Transverse colon (tissue), 4 donors: ENCODE measurements at regions not wholly inside any gene's neighbourhood (a gene's known extent, or its start where the extent isn't known, plus 50 kb on each side); places are given as distances from the start of the nearest gene placed in this dataset.

Source experiments
- DNase-seq: peaks from one replicate; pipeline ENCODE4 v3.0.0-alpha.2; 2019
- H3K27ac ChIP-seq, 4 donors: fragments of 200-600 bp; sonication (generic); 2 replicates each; pipeline ENCODE4 v1.5.1; 2016 to 2018; ENCODE audit warnings: inconsistent platforms in 4 of 4
- H3K27me3 ChIP-seq: fragments of 200-600 bp; sonication (generic); 2 replicates; pipeline ENCODE4 v1.5.1; 2017; ENCODE audit warnings: inconsistent platforms
- H3K36me3 ChIP-seq, 4 donors: fragments of 200-600 bp; sonication (generic); 2 replicates each; pipeline ENCODE4 v1.5.1; 2017 to 2019; ENCODE audit warnings: inconsistent platforms in 4 of 4
- H3K4me1 ChIP-seq, 4 donors: fragments of 200-600 bp; sonication (generic); 2 replicates each; pipeline ENCODE4 v1.5.1; 2017 to 2020; ENCODE audit warnings: inconsistent platforms in 4 of 4
- H3K4me3 ChIP-seq, 4 donors: fragments of 200-600 bp; sonication (generic); 1 replicate in 1 of 4; 2 replicates in 3 of 4; pipeline versions ENCODE4 v1.5.1 to v1.6.1; 2017 to 2019; ENCODE audit warnings: inconsistent platforms in 4 of 4
- H3K9me3 ChIP-seq, 2 donors: fragments of 200-600 bp; sonication (generic); 2 replicates each; pipeline ENCODE4 v1.5.1; 2017 to 2019; ENCODE audit warnings: inconsistent platforms in 2 of 2
- EP300 ChIP-seq: sonication (generic); formaldehyde crosslinking; IDR thresholded peaks from one replicate; pipeline ENCODE4 v1.6.1; 2017; ENCODE audit warnings: antibody characterized with exemption, low read depth
- POLR2A ChIP-seq: fragments of 450-650 bp; IDR thresholded peaks from one replicate; pipeline ENCODE4 v1.6.1; 2016; ENCODE audit warnings: antibody characterized with exemption, mild to moderate bottlenecking, moderate library complexity
- POLR2AphosphoS5 ChIP-seq, 3 donors: sonication (generic); formaldehyde crosslinking; IDR thresholded peaks; one replicate each; pipeline ENCODE4 v1.6.1; 2016; ENCODE audit warnings: antibody characterized with exemption in 3 of 3
- WGBS, 2 donors: methylation state at CpG; one replicate each; pipeline ENCODE4 v1.1.5; 2018; ENCODE audit warnings: low coverage in 1 of 2; 5-methylcytosine and 5-hydroxymethylcytosine counted together
- in situ Hi-C, 4 donors: fragments of 200-750 bp; cut with MboI; loops; one replicate each; pipeline versions ENCODE4 v1.15.0 to v1.15.1; 2017; ENCODE audit warnings: low sequenced_read_pairs in 3 of 4, low pct_ligation_motif_present in 1 of 4, low pct_unique_long_range_greater_than_20kb in 1 of 4
- intact Hi-C: fragments of 100-400 bp; cut with DNase I; formaldehyde crosslinking; loops from one replicate; pipeline ENCODE4 v1.15.1; 2023; ENCODE audit warnings: low total_unique reads
- TF ChIP-seq, protein P1 (sequence below), 5 experiments: fragments of 200-600 bp in 3 of 5; fragments of 450-650 bp in 2 of 5; sonication (generic) in 3 of 5; IDR thresholded peaks; 1 replicate in 2 of 5; 2 replicates in 3 of 5; pipeline ENCODE4 v1.5.1; 2016 to 2017; ENCODE audit warnings: antibody characterized with exemption in 5 of 5, inconsistent platforms in 3 of 5, mild to moderate bottlenecking in 2 of 5, moderate library complexity in 1 of 5

DNA sequence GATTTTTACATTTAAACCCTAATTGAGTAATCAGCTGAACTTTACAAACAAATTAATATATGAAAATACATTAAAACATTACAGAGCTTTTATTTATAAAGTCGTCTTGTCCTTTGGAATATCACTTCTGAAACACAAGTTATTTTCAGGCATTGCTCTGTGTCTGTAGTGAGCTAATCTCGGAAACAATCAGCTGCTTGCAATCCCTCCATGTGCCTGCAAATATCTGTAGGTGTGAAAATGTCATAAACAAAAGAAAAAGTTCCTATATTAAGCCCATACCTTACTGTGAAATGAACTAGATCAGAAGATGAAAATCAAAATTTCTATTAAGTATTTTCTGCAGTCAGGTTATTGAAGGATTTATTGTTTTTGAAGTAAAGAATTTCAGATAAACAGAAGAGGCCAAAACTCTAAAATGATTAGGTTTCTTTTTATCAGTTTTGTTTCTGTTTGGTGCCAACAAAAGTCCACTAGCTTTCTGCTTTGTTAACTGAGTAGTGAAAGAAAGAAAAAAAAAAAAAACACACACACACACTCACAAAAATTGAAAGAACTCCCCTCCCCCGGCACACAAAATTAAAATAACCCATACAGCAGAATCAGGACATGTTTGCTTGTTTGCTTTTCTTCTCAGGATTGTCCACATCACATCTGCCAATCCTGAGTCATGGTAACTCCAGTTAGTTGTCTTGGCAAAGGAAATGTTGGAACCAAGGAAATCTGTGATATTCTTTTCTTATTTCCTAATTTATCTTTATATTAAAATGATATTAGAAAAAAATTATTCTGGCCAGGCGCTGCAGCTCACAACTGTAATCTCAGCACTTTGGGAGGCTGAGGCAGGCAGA, 627.0 kb upstream of the SLC39A10 start:
- DNase-seq: no peak
- 67 to 73% methylated on average over 4 of the region's 4 CpGs for WGBS, 2 donors
- H3K4me1 ChIP-seq: no peaks in the 10 kb centered on the region
- no peak overlapping the region for H3K27ac ChIP-seq
- no peak for TF ChIP-seq POLR2A
- TF ChIP-seq POLR2AphosphoS5 (IDR thresholded peaks at IDR 0.05): no peak
- TF ChIP-seq, protein P1, sequence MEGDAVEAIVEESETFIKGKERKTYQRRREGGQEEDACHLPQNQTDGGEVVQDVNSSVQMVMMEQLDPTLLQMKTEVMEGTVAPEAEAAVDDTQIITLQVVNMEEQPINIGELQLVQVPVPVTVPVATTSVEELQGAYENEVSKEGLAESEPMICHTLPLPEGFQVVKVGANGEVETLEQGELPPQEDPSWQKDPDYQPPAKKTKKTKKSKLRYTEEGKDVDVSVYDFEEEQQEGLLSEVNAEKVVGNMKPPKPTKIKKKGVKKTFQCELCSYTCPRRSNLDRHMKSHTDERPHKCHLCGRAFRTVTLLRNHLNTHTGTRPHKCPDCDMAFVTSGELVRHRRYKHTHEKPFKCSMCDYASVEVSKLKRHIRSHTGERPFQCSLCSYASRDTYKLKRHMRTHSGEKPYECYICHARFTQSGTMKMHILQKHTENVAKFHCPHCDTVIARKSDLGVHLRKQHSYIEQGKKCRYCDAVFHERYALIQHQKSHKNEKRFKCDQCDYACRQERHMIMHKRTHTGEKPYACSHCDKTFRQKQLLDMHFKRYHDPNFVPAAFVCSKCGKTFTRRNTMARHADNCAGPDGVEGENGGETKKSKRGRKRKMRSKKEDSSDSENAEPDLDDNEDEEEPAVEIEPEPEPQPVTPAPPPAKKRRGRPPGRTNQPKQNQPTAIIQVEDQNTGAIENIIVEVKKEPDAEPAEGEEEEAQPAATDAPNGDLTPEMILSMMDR (IDR thresholded peaks at IDR 0.05): no peak
- TF ChIP-seq EP300: no peak
- no peaks in the 10 kb centered on the region for H3K27me3 ChIP-seq
- no peaks in the 10 kb centered on the region for H3K9me3 ChIP-seq
- intact Hi-C loops (no loop called here), in situ Hi-C loops (no loop called here)
- no peak overlapping the region for H3K4me3 ChIP-seq
- no peaks in the 10 kb centered on the region for H3K36me3 ChIP-seq

DNA sequence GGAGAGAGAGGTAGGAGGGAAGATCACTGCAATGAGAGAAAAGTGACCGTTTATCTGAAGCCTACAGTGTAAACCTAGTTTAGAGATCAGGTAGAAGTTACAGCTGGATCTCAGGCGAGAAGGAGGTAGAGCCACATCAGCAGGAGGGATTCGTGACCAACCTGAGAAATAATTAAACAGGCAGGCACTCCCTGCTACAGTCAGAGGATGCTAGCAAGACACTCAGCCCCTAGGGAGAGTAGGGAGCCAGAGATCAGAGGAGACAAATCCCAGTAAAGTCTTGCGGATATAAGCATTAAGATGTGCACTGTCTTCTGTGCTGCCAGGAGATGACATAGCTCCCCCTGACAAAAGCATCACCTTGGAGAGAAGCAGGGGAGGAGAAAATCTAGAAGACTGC, 629.1 kb upstream of the SLC39A10 start:
- in situ Hi-C loops: no loop called here
- Histone ChIP-seq H3K4me1 (no peaks in the 10 kb centered on the region), H3K36me3 (no peaks in the 10 kb centered on the region), H3K9me3 (no peaks in the 10 kb centered on the region), H3K4me3 (no peak overlapping the region), H3K27me3 (no peaks in the 10 kb centered on the region), H3K27ac (no peak overlapping the region)
- intact Hi-C loops: no loop called here
- TF ChIP-seq POLR2AphosphoS5 (IDR thresholded peaks at IDR 0.05) (no peak), EP300 (no peak), POLR2A (no peak)
- TF ChIP-seq, protein P1 (IDR thresholded peaks at IDR 0.05): no peak
- 68 to 78% methylated on average over 3 to 4 of the region's 4 CpGs for WGBS, 2 donors
- no peak for DNase-seq

DNA sequence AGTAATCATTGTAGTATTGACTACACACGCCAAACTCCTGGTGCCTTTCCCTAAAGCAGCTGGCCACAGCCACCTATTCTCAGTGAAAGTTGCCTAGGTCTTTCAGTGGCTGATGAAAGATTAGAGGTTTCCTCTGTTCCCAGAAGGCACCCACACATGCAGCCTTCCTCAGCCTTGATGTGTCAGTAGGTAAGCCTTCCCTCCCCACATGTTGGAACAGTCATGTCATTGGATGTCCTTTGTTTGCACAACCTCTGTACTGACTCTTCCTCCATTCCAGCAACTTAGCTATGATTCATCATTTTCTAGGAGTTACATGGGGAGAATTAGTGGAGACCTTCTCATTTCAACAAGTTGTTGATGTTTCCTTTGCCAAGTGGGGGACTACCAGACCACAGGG, 630.8 kb upstream of the SLC39A10 start:
- TF ChIP-seq, protein P1 (IDR thresholded peaks at IDR 0.05): no peak
- TF ChIP-seq POLR2AphosphoS5 (IDR thresholded peaks at IDR 0.05): no peak
- no peak for TF ChIP-seq EP300
- no peak for TF ChIP-seq POLR2A
- intact Hi-C loops: no loop called here
- DNase-seq: no peak
- in situ Hi-C loops: no loop called here
- Histone ChIP-seq H3K4me3 (no peak overlapping the region), H3K36me3 (no peaks in the 10 kb centered on the region), H3K27me3 (no peaks in the 10 kb centered on the region), H3K9me3 (no peaks in the 10 kb centered on the region), H3K4me1 (no peaks in the 10 kb centered on the region), H3K27ac (no peak overlapping the region)
- 80% methylated on average over 1 of the region's 1 CpG; no CpG with 5 or more reads in 1 of the 2 donors for WGBS, 2 donors

DNA sequence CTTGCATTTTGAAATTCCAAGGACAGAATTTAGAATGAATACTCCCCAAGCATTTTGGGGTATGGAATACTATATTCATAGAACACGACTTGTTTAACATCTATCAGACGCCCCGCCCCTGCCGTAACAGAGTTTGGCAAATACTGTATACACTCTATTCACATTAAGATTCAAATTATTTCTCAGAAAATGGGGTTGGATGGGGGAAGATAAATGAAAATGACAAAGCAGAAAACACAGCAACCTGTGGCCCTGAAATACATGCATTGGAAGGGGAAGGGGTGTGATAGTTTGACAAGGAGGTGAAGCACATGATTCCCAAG, 634.6 kb upstream of the SLC39A10 start:
- DNase-seq: no peak
- H3K4me3 ChIP-seq: no peak overlapping the region
- H3K9me3 ChIP-seq: no peaks in the 10 kb centered on the region
- 77% methylated on average over 4 of the region's 4 CpGs; no CpG with 5 or more reads in 1 of the 2 donors for WGBS, 2 donors
- in situ Hi-C loops: no loop called here
- no peak overlapping the region for H3K27ac ChIP-seq
- intact Hi-C loops: no loop called here
- TF ChIP-seq, protein P1 (IDR thresholded peaks at IDR 0.05): no peak
- TF ChIP-seq POLR2A (no peak), POLR2AphosphoS5 (IDR thresholded peaks at IDR 0.05) (no peak), EP300 (no peak)
- no peaks in the 10 kb centered on the region for H3K36me3 ChIP-seq
- H3K4me1 ChIP-seq: no peaks in the 10 kb centered on the region
- H3K27me3 ChIP-seq: no peaks in the 10 kb centered on the region
